ENCODE measurements at regions not wholly inside any gene's neighbourhood (a gene's known extent, or its start where the extent isn't known, plus 50 kb on each side); places are given as distances from the start of the nearest gene placed in this dataset.
"Not testable (repeated sequence)": the region's sequence is repeated elsewhere in the genome, so short reads cannot be mapped to it uniquely, and the experiment has no call there.

DNA sequence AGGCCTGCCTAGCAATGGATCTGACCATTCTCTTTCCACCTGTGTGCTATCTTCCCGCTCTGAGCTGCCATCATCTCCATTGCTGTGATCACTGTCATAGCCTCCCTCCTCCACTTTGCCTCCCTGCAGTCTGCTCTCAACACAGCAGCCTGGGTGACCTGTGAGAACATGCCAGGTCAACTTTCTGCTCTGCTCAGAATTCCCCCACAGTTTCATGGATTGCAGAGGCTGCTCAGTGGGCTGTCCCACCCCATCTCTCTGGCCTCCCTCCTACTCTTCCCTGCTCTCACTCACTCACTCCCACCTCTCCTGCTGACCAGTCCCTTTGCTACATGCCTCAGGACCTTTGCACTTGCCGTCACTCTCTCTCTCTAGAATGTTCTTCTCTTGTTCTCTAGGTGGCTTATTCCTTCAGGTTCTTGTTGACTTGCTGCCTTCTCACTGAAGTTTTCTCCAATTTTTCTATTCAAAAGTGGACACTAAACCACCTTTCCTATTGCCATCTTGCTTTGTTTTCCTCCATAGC, 159.9 kb downstream of the CD83 start:
- DNase-seq = no peak

DNA sequence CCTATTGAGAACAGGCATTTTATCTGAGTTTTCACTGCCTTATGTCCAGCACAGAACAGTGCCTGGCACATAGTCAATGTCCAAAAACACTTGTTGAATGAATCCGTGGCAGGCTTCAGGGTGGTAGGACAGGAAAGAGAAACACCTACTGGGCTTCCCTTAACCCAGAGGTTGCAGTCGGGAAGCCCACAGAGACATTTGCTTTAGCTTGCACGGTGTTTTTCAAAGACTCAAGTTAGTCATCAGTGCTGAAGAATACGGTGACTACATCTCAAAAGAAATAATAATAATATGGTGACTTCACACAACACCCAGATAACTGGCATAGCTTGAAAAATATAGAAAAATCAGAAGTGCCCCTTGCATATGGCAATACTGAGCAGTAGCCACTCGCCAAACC, 160.4 kb downstream of the CD83 start:
- no peak for DNase-seq

DNA sequence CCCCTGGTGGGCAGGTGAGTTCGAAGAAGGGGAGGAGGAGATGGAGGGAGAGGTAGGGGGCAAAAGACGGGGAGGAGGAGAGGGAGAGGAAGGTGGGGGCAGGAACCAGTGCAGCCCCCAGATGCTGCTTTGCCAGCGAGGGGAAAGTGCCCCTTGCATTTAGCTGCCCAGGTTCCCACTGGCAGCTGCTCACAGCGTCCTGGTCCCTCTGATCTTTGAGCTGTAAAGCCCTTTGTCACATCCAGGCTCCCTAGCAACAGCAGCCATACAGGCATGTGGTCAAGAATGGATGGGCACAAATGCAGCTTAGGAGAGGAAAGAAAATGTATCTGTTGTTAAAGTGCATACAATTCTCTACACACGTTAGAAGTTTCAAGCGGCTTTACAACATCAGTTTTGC, 160.9 kb downstream of the CD83 start:
- no peak for DNase-seq

DNA sequence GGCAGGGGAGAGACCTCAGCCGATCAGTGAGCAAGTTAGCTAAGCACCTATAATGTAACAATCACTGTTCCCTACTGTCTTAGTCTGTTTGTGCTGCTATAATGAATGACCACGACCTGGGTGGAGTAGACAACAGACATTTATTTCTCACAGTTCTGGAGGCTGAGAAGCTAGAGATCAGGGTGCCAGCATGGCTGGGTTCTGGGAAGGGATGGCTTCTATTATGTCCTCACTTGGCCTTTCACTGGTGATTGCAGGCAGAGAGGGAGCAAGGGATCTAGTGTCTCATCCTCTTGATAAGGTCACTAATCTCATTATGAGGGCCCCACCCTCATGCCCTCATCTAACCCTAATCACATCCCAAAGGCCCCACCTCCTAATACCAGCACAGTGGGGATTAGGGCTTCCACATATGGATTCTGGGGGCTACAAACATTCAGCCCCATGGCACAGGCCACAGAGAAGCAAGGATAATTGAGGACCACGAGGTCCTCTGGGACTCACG, 162.5 kb downstream of the CD83 start:
- no peak for DNase-seq

DNA sequence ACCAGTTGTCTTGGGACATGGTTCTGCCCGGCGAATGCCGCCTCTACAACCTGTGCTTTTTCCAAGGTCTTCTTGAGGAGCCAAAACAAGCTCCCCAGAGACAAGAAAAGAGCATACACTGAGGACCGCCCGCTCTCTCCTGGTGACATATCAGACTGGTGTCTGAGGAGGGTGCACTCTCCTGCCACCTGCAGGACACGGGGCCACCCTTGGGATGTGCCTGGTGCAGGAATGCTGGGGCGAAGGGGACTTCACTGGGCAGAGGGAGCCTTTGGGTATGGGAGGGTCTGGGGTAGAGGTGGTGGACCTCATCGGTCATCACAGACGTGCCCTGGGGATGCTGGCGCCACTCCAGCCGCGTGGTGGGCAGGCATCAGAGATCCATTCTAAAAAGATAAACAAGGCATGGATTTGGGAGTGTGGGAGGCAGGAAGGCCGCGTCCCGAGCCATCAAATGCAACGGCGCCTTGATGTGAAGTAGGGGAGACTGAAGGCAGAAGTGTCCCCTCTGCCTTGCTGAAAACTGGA, 163.3 kb downstream of the CD83 start:
- no peak for DNase-seq

DNA sequence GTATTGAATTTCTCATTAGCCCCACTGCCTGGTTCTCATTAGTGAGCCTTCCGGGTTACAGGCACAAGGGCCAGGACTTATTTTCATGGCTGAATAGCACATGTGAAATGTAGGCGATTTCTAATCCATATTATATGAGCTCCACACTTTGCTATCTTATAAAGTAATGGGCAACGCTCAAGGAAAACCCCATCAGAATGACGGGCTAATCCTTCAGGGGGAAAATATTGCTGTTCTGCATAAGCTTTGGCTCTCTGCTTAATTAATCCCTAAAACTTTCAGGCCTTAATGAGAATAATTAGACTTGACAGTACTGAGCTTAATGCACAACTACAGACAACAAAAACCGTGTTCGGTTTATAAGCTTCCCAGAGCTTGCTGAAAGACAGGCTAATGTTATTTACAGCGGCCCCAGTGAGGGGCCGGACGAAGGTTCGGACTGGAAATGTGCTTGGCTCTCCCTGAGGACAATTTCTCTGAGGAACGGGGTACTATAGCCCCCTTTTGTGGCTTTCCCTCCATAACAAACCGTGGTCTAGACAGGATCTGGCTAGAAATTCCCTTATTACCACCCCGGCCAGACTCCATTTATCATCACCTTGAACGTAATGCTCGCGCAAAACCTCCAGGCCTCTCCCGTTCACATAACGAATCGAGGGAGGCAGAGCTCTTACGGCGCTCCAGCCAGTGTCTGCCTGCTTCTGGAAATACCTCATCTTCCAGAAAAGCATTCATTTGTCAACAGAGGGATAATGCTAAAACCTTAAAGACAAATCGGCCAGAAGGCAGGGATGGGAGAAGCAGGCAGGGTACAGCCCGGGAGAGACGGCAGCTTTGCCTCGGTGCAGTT, 164.5 kb downstream of the CD83 start:
- DNase-seq = no peak

DNA sequence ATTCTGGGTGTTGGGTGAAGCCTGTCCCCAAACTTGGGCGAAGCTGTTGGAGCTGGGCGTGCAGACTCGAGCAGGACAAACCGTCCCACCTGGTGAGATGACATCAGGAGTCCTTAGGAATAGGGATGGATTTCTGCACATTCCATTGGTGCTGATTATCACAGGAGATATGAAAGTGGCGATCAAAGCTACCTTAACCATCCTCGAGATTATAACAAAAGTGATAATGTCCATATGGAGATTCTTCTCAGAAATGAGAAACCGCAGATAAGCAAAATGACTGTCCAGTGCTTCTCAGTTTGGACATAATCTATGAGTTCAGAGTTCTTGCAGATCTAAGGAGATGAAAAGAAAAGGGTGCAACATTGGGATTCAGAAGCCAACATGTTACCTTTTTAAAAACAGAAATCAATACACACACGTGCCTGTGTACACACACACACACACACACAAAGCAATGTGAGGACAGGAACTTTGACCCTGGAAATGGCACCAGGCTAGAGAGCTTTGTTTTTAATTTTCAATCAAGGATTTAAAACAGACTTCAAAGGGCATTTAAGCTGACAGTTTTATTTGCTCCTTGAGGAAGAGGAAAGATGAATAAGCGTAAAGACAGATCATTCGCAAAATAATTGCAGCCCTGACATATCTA, 165.4 kb downstream of the CD83 start:
- DNase-seq = no peak

DNA sequence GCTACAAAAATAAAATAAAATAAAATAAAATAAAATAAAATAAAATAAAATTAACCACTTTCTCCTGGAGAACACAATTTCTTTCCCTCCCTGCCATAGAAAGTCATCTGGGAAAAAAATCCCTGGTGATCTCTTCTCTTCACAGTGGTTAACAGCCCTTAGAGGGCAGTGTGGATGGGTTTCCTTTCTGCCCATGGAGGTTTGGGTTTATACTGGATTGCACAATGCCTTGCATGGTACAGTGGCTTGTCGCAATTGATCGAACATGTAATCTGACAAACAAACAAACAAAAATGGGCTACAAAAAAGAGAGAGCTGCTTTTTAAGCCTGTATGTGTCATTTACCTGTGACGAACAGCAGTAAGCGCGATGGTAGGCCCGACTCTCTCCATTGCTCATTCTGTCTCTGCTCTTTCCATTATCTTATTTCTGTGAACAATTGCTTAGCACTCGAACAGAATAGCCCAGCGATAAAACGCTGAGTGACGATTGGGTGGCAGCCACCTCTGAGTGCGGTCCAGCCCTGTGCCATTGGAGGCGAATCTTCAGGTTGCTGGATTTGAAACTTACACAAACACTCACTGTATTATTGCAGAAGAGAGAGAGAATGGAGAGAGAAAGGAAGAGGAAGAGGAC, 166.1 kb downstream of the CD83 start:
- DNase-seq = no peak

DNA sequence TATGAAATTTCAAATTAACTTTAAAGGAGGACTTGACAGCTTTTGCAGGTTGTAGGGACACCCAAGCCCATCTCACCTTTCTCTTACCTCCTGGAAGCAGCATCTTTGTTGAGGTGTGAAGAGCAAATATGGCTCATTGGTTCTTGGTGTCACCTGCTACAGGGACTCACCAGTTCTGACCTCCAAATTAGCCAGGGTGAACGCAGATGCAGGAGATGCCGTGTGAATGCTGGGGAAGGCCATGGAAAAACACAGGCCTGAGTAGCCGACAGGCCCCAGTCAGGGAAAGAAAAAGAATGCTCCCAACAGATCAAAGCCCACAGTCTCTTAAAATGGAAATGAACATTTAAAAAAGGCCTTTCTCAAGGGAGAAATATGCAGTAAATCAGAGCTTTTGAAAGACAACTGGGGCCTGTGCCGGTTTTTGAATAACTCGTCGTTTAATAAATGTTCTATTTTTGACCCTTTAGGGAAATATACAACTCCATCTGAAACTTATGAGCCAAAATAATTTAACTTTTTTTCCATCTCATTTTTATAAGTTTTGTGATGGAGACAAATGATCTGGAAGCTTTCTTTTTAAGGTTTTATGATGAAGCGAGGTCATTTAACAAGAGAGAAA, 167.5 kb downstream of the CD83 start:
- DNase-seq = no peak

DNA sequence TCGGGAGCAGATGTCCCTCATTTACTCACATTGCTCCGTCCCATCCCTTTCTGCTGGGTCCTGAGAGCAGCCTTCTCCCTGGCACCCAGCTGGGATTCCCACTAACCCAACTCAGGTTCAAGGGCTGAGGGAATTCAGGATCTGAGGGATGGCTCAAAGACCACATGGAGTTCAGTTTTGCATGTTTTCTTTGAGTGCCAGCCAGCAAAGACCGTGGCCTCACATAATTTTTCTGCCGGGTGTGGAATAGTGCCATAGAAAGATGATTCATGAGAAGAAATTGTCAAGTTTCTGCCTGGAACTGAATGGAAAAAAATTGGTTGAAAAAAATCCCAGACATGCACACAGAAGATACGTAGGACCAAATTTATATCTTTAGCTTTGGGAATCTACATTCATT, 168.6 kb downstream of the CD83 start:
- peak; percentile 72 for DNase-seq

DNA sequence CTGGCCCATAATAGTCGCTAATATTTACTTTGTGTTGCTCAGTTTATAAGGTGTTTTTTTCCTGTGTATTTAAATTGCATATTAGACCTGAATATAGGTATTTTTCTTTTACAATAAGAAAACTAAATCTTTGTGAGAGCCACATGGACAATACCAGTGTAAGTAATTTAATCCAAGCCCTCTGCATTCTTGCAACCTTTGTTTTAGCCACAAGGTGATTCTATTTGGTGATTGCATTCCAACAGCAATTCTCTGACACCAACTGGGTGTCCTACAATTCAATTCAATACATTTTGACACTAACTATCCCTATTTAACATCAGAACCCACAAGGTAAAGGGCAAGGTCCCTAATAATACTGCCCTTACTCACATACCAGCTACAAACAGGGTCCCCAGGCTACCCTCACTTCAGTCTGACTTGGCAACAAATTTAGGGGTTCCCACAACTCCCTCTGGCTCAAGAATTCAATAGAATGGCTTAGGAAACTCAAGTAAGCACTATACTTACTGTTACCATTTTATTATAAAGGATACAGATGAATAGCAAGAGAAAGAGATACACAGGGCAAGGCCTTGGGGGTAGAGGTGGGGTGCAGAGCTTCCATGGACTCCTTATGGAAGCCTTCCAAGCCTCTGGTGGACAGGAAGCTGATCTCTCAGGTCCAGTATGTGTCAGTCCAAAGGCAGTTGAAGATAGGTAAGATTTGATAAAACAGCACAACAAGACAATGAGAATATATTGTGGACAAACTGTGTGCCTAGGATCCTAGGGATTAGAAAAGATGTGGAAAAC, 169.3 kb downstream of the CD83 start:
- no peak for DNase-seq

DNA sequence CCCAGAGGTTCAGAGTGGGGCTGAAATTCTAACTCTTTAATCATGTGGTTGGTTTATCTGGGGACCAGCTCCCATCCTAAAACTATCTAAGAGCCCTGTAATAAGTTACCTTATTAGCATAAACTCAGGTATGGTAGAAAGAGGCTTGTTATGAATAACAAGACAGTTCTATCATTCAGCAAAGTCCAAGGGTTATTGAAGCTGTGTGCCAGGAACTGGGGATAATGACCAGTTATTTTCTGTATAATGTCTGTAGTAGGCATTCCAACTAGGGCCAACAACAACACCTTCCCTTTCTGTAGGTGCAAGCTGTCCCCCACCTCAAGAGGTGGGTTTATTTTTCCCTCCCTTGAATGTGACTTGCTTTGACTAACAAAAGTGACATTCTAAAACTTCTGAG, 170.1 kb downstream of the CD83 start:
- DNase-seq = no peak

DNA sequence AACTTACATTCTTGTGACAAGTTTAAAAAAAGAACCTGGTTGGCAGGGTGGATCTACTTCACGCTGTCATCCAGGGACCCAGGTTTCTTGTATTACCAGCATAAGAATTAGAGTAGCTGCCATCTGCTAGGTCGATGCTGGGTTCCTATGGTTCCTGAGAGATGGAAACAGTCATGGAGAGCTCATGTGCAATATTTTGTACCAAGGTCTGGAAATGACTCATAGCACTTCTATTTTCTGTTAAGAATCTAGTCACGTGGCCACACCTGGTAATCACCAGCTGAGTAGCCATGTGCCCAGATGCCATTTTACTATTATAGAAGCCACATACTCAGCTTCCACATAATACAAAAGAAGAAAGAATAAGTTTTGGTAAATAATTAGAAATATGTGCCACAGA, 171.3 kb downstream of the CD83 start:
- no peak for DNase-seq

DNA sequence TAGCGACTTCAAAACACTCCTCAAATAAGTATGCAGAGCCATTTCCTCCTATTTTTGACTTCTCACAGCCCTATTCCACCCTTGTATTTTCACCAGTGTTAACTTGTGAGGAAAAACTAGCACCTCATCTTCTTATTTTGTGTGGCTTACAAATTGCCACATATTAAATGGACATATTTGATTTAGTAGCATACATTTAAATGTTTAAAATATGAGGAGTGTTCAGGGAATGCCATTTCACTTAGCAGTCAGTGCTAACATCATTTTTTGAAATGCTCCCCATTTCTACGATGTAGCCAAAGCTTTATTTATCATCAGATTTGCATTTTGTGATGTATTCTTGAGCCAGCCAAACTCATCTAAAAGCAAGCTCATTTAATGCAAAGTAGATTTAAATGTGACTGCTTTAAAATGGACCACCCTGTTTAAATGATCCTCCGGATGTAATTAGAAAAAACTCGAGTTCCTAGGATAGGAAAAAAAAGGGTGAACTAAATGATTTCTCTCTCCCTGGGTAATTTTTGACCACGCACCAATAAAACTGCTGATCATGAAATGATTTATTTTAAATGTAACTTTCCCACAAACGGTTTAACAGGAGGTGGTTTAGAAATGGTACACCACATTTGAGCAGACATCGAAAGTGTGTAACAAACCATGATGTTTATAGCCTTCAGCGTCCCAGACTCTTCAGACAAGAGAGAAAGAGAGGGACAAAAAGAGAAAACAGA, 172.6 kb downstream of the CD83 start:
- DNase-seq = no peak

DNA sequence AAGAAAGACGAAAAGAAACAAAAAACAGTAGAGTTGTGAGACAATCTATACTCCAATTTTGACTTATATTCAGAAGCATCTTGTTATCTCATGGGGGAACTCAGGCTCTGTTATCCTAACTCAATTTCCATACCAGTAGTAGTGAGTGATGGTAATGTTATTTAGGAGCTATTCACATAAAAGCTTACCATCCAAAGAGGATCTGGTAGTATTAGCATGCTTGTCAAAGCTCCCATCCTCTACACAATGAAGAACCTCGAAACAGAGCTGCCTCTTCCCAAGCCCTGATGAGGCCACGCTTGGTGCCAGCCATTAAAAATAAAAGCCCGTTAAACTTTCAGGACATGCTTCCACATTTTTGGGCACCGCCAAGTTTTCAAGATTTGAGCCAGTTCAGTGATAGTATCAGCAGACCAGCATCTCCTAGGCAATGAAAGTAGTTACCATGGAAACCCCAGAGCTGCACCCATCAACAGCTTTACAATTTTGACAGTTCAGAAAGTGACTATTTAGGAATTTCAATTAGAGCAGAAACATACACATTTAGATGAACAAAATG, 173.3 kb downstream of the CD83 start:
- no peak for DNase-seq

DNA sequence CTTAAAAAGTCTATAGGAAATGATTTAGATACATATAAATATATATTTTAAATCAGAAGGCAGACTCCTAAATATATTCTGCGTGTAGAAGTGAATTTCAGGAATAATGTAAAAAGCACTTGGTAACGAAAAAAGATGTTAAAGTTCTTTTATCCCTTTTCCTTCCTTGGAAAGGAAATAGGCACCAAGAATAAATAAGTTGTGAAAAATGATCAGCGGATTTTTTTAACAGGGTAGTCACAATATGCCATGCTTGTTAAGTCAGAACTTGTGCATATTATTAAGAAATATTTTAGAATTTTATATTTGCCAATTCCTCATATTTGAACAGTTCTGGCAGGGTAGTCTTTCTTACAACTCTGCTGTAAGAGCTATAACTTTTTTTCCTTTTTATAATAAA, 173.8 kb downstream of the CD83 start:
- DNase-seq = no peak

DNA sequence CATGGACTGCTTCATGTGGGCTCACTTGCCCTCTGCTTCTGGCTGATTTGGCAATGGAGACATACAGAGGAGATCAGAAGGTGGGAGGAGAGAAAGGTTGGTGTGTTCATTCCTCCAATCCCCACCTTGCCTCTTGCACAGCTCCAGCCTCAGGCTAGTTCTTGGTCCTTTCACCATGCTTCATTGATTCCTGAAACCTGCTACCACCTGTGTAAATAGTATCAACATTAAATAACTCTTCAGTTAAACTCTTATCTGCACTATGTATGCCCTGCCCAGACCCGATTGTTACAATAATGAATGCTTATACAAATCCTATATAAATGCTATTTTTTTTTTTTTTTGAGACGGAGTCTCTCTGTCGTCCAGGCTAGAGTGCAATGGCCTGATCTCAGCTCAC, 174.5 kb downstream of the CD83 start:
- no peak for DNase-seq

DNA sequence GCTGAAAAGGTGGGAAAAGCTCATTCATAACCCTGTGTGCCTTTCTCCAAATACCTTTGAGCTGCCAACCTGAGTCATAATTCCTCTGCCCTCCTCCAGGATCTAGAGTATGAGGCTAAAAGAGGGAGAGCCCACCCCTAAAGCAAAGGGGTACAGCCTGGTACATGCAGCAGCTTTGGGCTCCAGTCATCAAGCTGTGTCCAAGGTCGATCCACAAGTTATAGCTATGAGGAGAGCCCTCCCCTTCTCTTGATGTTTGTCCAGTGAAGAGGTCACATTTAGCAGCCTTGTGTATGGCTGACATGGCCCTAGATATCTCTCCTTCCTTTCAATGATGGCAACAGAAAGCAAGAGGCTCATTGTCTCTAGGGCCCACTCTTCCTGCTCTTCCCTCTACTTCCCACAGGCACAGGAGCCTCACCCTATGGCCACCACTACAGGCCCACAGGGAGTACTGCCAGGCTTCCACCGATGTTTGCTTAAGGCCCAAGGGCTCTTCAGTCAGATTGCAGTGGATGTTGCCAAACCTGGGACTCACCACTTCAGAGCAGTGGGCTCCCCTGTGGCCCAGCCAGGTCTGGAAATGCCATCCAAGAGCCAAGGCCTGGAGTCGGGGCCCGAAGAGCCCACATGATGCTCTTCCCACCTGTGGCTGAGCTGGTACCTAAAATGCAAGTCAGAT, 176.8 kb downstream of the CD83 start:
- DNase-seq = no peak

DNA sequence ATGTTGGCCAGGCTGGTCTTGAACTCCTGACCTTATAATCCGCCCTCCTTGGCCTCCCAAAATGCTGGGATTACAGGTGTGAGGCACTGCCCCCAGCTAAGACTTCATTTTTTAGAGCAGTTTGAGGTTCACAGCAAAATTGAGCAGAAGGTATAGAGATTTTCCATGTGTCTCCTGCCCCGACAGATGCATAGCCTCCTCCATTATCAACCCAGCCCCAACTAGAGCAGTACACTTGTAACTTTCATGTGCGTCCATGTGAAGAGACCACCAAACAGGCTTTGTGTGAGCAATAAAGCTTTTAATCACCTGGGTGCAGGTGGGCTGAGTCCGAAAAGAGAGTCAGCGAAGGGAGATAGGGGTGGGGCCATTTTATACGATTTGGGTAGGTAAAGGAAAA, 179.1 kb downstream of the CD83 start:
- not testable (repeated sequence) for DNase-seq

DNA sequence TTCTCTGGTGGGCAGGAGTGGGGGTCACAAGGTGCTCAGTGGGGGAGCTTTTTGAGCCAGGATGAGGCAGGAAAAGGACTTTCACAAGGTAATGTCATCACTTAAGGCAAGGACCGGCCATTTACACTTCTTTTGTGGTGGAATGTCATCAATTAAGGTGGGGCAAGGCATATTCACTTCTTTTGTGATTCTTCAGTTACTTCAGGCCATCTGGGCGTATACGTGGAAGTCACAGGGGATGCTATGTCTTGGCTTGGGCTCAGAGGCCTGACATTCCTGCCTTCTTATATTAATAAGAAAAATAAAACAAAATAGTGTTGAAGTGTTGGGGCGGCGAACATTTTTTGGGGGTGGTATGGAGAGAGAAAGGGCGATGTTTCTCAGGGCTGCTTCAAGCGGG, 179.5 kb downstream of the CD83 start:
- not testable (repeated sequence) for DNase-seq
